T-helper 17 cell (primary cell): ENCODE measurements at regions not wholly inside any gene's neighbourhood (a gene's known extent, or its start where the extent isn't known, plus 50 kb on each side); places are given as distances from the start of the nearest gene placed in this dataset.

ENCODE experiments used
- ATAC-seq: fragments of 150-1000 bp; cut with Tn5 transposase; 2 replicates; pipeline ENCODE4 v1.10.0; 2021; ENCODE audit warnings: mild to moderate bottlenecking, moderate library complexity
- DNase-seq, 3 donors: peaks; one replicate each; pipeline versions ENCODE4 v3.0.0 to v3.0.0-alpha.2; 2020 to 2021
- H3K9me3 ChIP-seq: one replicate; pipeline ENCODE4 v1.7.0; 2013; ENCODE audit warnings: low read length, mild to moderate bottlenecking; ENCODE audit not compliant: control insufficient read depth, poor library complexity, severe bottlenecking
- H3K27ac Mint-ChIP-seq: one replicate; pipeline ENCODE4 v1.8.0; 2022; ENCODE audit warnings: mild to moderate bottlenecking, moderate library complexity, mixed read lengths
- H3K27me3 Mint-ChIP-seq: one replicate; pipeline ENCODE4 v1.8.0; 2022; ENCODE audit warnings: mixed read lengths
- H3K36me3 Mint-ChIP-seq: one replicate; pipeline ENCODE4 v1.8.0; 2022; ENCODE audit warnings: low read depth, mixed read lengths
- H3K4me1 Mint-ChIP-seq: one replicate; pipeline ENCODE4 v1.8.0; 2022; ENCODE audit warnings: mild to moderate bottlenecking, mixed read lengths
- H3K4me3 Mint-ChIP-seq: one replicate; pipeline ENCODE4 v1.8.0; 2022; ENCODE audit warnings: mild to moderate bottlenecking, moderate library complexity, mixed read lengths

- DNase-seq = no peak
- no peaks in the 10 kb centered on the region for H3K9me3 ChIP-seq
- no peaks in the 10 kb centered on the region for H3K4me1 Mint-ChIP-seq
- no peak for ATAC-seq
- no peaks in the 10 kb centered on the region for H3K36me3 Mint-ChIP-seq
- H3K4me3 Mint-ChIP-seq = no peak overlapping the region
- no peaks in the 10 kb centered on the region for H3K27me3 Mint-ChIP-seq
- H3K27ac Mint-ChIP-seq = no peak overlapping the region
Measured at GRCh38 chr4:182126096-182126495, 117.1 kb upstream of the TENM3 start.

DNA sequence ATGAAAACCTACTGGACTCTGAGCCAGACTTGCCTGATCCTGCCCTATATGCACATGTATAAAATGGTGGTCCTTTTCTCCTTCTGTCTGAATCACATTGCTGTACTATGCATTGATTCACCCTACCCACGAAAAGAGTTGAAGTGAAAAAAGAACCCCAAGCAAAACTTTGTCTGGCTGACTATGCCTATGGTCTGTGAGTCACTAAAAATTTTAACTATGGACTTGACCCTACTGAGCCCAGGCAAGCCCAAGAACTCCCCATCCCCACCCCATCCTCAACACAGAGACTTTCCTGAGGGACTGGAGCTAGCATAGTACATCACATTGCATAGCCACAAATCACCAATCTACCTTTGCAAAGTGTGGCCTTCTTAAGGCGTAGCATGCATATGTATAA lies 116.6 kb upstream of the TENM3 start:
- Mint-ChIP-seq H3K36me3 (no peaks in the 10 kb centered on the region), H3K27me3 (no peaks in the 10 kb centered on the region), H3K4me1 (no peaks in the 10 kb centered on the region), H3K27ac (no peak overlapping the region), H3K4me3 (no peak overlapping the region)
- DNase-seq (no peak), ATAC-seq (no peak)
- H3K9me3 ChIP-seq = no peaks in the 10 kb centered on the region

- H3K36me3 Mint-ChIP-seq = no peaks in the 10 kb centered on the region
- peaks cover 8% of the 10 kb centered on the region for H3K27me3 Mint-ChIP-seq
- DNase-seq (no peak), ATAC-seq (no peak)
- no peak overlapping the region for H3K4me3 Mint-ChIP-seq
- no peak overlapping the region for H3K27ac Mint-ChIP-seq
- no peaks in the 10 kb centered on the region for H3K4me1 Mint-ChIP-seq
- H3K9me3 ChIP-seq = no peaks in the 10 kb centered on the region
Measured at GRCh38 chr4:182133033-182133432, 110.2 kb upstream of the TENM3 start.

- Mint-ChIP-seq H3K4me1 (no peaks in the 10 kb centered on the region), H3K27me3 (peaks cover 16% of the 10 kb centered on the region), H3K27ac (no peak overlapping the region), H3K4me3 (no peak overlapping the region), H3K36me3 (no peaks in the 10 kb centered on the region)
- H3K9me3 ChIP-seq = no peaks in the 10 kb centered on the region
- no peak for DNase-seq
- no peak for ATAC-seq
Measured at GRCh38 chr4:182134261-182134660, 108.9 kb upstream of the TENM3 start.

- Mint-ChIP-seq H3K4me3 (no peak overlapping the region), H3K36me3 (no peaks in the 10 kb centered on the region), H3K27me3 (peaks cover 33% of the 10 kb centered on the region), H3K4me1 (no peaks in the 10 kb centered on the region), H3K27ac (no peak overlapping the region)
- H3K9me3 ChIP-seq = no peaks in the 10 kb centered on the region
- no peak for DNase-seq
- ATAC-seq = no peak
Measured at GRCh38 chr4:182136201-182136600, 107.0 kb upstream of the TENM3 start.

DNA sequence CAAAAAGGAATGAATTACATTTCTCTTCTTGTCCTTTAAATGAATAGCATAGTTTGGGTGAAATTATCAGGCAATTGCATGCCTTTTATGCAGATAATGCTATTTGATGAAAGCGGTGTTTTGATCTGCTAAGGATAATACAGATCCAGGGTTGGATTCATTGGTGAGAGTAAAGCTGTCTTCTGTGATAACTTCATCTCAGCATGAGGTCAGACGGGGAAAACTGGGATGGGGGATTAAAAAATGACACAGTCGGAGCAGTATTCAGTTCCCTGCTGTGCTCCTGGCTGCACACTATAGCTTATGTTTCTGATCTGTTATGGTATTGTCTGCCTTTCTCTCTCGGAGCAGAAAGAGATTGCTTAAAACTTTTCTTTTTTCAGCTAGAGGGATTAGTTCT lies 105.9 kb upstream of the TENM3 start:
- ATAC-seq (no peak), DNase-seq (no peak)
- H3K36me3 Mint-ChIP-seq = no peaks in the 10 kb centered on the region
- H3K4me3 Mint-ChIP-seq = no peak overlapping the region
- no peaks in the 10 kb centered on the region for H3K9me3 ChIP-seq
- no peak overlapping the region for H3K27ac Mint-ChIP-seq
- peaks cover 43% of the 10 kb centered on the region for H3K27me3 Mint-ChIP-seq
- H3K4me1 Mint-ChIP-seq = no peaks in the 10 kb centered on the region

DNA sequence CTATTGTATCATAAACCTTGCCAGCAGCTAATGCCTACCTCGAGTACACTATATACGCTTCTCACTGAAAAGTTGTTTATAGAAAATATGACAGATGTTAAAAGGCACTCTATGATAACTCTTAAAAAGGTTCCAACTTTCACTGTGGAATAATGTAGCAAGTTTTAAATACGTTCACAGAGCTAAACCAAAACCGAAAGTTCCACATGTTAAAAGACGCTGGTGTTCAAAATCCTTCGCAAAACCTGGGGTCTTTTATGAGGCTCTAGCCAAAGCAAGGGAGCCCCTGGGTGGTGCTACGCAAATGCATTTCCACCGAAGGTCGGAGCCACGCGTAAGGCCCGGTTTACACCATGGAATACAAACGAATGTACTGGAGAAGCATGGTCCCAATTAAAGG lies 103.7 kb upstream of the TENM3 start:
- no peaks in the 10 kb centered on the region for H3K36me3 Mint-ChIP-seq
- H3K9me3 ChIP-seq = no peaks in the 10 kb centered on the region
- no peak for ATAC-seq
- DNase-seq = no peak
- H3K4me3 Mint-ChIP-seq = no peak overlapping the region
- peaks cover 3% of the 10 kb centered on the region for H3K4me1 Mint-ChIP-seq
- H3K27me3 Mint-ChIP-seq = peaks cover 60% of the 10 kb centered on the region
- no peak overlapping the region for H3K27ac Mint-ChIP-seq

DNA sequence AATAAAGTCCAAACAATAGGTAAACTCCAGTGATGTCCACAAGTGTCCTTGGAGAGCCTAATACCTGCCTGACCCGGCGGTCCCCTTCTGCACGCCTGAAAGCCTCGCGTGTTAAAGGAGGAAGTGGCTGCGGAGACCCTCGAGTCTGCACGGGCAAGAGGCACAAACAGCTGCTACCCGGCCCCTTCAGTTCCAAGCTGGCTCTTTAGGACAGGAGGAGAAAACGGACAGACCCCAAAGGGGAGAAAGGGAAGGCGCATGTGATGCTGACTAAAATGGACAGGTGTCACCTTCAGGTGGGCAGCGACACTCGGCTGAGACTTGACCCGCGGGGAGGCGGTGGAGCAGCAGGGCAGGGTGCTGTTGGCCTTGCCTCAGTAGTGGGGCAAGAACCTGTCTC lies 102.7 kb upstream of the TENM3 start:
- Mint-ChIP-seq H3K4me1 (peaks cover 3% of the 10 kb centered on the region), H3K36me3 (no peaks in the 10 kb centered on the region), H3K27ac (no peak overlapping the region), H3K27me3 (peaks cover 66% of the 10 kb centered on the region), H3K4me3 (no peak overlapping the region)
- no peak for ATAC-seq
- H3K9me3 ChIP-seq = no peaks in the 10 kb centered on the region
- DNase-seq = no peak

GRCh38 chr4:182141061-182141460 lies 102.1 kb upstream of the TENM3 start:
- no peak for DNase-seq
- H3K36me3 Mint-ChIP-seq = no peaks in the 10 kb centered on the region
- no peak overlapping the region for H3K27ac Mint-ChIP-seq
- H3K27me3 Mint-ChIP-seq = peaks cover 69% of the 10 kb centered on the region
- no peak for ATAC-seq
- peaks cover 3% of the 10 kb centered on the region for H3K4me1 Mint-ChIP-seq
- no peaks in the 10 kb centered on the region for H3K9me3 ChIP-seq
- H3K4me3 Mint-ChIP-seq = no peak overlapping the region

DNA sequence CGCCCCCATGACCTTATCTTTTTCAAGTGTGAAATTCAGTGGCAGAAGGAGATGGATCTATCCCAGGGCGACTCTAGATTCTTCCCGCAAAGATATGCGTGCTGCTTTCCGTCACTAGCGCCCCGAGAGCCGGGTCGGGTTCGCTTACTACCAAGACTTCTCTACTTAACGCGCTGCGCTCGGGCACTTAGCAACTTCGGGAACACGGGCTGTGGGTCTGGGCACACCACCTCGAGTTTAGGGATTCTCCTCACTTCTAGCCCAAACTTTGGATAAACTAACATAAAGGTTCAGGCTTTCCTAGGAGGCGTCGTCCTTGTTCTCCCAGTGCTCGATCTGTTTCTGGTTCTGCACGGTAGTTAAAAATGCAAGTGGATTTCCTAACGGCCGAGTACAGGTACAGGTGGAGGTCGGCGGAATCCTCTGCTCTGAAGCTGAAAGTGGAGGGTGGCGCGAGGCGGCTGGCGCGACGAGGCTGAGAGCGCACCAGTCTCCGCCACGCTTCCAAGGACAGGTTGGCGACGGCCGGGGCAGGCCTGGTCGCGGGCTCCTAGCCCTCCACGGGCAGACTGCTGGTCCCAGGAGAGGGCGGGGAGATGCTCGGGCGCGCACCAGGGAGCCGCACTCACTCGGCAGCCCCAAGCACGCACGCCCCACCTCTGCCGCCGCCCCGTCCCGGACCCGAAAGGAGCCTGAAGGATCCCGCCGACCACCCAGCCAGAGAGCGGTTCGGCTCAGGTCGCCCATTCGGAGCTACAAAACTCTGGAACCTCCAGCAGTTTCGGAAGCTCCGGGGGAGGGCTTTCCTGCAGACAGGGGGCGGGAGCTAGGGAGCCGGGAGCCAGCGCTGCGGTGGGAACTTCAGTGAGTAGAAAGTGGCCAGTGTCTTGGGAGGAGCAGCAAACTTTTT lies 100.8 kb upstream of the TENM3 start:
- ATAC-seq (no peak), DNase-seq (no peak)
- no peaks in the 10 kb centered on the region for H3K36me3 Mint-ChIP-seq
- peak overlapping the region; percentile 19 for H3K4me3 Mint-ChIP-seq
- H3K27me3 Mint-ChIP-seq = peaks cover 71% of the 10 kb centered on the region
- H3K9me3 ChIP-seq = no peaks in the 10 kb centered on the region
- no peak overlapping the region for H3K27ac Mint-ChIP-seq
- peaks cover 3% of the 10 kb centered on the region for H3K4me1 Mint-ChIP-seq

DNA sequence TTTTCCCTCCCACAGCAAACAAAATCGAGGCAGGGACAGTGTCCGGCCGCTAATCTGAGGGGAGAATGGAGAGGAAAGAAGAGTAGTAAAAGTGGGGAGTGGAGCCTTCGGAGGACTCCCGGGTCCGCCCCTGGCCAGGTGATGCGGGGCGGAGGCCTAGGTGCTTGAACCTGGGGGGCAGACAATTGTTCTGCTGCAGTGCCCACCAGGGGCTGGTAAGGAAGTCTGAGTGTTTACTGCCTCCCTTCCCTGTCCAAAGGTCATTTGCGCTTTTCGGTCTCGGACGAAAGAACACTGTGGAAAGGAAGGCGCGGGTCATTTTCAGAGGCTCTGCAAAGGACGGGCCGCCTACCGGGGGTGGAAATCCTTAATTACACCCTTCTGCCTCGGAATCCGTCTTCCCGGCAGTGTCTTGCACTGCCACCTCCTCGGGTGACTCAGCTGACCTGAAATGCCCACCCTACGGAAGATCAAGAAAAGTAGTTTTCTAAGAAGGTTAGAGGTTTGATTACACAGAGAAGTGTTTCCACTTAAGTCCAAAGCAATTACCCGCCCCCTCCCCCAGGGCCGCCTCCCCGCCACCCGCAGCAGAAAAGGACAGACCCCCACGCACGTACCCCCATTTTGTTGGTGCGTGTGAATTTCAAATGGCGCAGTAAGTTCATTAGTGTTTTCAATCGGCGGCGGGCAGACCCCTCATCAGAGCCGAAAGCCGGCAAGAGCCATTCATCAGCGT lies 99.9 kb upstream of the TENM3 start:
- DNase-seq = no peak
- Mint-ChIP-seq H3K36me3 (peaks cover 2% of the 10 kb centered on the region), H3K27ac (no peak overlapping the region), H3K4me3 (peak overlapping the region; percentile 76), H3K4me1 (peaks cover 3% of the 10 kb centered on the region), H3K27me3 (peaks cover 75% of the 10 kb centered on the region)
- H3K9me3 ChIP-seq = no peaks in the 10 kb centered on the region
- no peak for ATAC-seq

- H3K9me3 ChIP-seq = no peaks in the 10 kb centered on the region
- no peak for DNase-seq
- Mint-ChIP-seq H3K36me3 (peaks cover 2% of the 10 kb centered on the region), H3K4me3 (peak overlapping the region; percentile 76), H3K27me3 (peaks cover 72% of the 10 kb centered on the region), H3K4me1 (peaks cover 3% of the 10 kb centered on the region), H3K27ac (no peak overlapping the region)
- ATAC-seq = no peak
Measured at GRCh38 chr4:182143822-182144625, 99.2 kb upstream of the TENM3 start.
